Keratinocyte (primary cell): ENCODE measurements at regions not wholly inside any gene's neighbourhood (a gene's known extent, or its start where the extent isn't known, plus 50 kb on each side); places are given as distances from the start of the nearest gene placed in this dataset.

ENCODE experiments used
- EZH2 ChIP-seq: IDR thresholded peaks from one replicate; pipeline ENCODE4 v1.6.1; 2012; ENCODE audit warnings: inconsistent platforms, mild to moderate bottlenecking, low read length, moderate library complexity
- TF ChIP-seq, protein P1 (sequence below), 3 experiments: IDR thresholded peaks in 1 of 3; conservative IDR thresholded peaks in 1 of 3; optimal IDR thresholded peaks in 1 of 3; 2 replicates in 2 of 3; 3 replicates in 1 of 3; pipeline versions ENCODE3 to v1.5.1; 2011; ENCODE audit warnings: low read length in 3 of 3, mild to moderate bottlenecking in 3 of 3, moderate library complexity in 2 of 3, control low read depth in 1 of 3, inconsistent platforms in 1 of 3; ENCODE audit not compliant: insufficient read depth in 2 of 3; ENCODE audit errors: extremely low read depth in 1 of 3

DNA sequence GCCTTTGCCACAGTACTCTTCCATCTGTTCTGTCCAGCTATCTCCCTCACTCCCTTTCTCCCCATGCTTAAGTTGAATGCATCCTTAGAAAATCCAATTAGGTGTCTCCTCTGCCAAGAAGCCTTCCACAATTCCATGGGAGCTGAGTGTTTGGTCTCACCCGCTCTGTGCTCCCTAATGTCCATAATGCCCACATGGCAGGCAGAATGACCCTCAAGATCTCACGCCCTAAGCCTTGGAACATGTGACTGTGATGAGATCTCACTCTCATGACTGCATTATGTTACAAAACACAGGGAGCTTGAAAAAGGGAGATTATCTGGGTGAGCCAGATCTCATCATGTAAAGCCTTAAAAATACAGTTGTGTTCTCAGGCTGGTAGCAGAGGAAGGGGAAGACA lies 229.4 kb downstream of the OMA1 start:
- TF ChIP-seq, protein P1, sequence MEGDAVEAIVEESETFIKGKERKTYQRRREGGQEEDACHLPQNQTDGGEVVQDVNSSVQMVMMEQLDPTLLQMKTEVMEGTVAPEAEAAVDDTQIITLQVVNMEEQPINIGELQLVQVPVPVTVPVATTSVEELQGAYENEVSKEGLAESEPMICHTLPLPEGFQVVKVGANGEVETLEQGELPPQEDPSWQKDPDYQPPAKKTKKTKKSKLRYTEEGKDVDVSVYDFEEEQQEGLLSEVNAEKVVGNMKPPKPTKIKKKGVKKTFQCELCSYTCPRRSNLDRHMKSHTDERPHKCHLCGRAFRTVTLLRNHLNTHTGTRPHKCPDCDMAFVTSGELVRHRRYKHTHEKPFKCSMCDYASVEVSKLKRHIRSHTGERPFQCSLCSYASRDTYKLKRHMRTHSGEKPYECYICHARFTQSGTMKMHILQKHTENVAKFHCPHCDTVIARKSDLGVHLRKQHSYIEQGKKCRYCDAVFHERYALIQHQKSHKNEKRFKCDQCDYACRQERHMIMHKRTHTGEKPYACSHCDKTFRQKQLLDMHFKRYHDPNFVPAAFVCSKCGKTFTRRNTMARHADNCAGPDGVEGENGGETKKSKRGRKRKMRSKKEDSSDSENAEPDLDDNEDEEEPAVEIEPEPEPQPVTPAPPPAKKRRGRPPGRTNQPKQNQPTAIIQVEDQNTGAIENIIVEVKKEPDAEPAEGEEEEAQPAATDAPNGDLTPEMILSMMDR (optimal IDR thresholded peaks at IDR 0.05 in 1 of 3, IDR thresholded peaks at IDR 0.05 in 1 of 3, conservative IDR thresholded peaks at IDR 0.05 in 1 of 3; ENCODE audit: extremely low read depth in 1 of 3, insufficient read depth in 2 of 3, low read length in 3 of 3), result no peak
- TF ChIP-seq EZH2, result no peak
